GM23248 (cell line): ENCODE measurements at regions not wholly inside any gene's neighbourhood (a gene's known extent, or its start where the extent isn't known, plus 50 kb on each side); places are given as distances from the start of the nearest gene placed in this dataset.
"Not testable (repeated sequence)": the region's sequence is repeated elsewhere in the genome, so short reads cannot be mapped to it uniquely, and the experiment has no call there.

ENCODE experiments used
- DNase-seq: peaks from one replicate; pipeline ENCODE4 v3.0.0-alpha.2; 2015
- H2AFZ ChIP-seq: fragments of 200-600 bp; sonication (generic); 2 replicates; pipeline ENCODE4 v1.6.1; 2016; ENCODE audit warnings: antibody characterized with exemption
- H3F3A ChIP-seq: fragments of 200-600 bp; sonication (generic); 2 replicates; pipeline ENCODE4 v1.6.1; 2016; ENCODE audit warnings: mild to moderate bottlenecking, antibody characterized with exemption, mixed run types; ENCODE audit not compliant: insufficient read depth
- H3K27ac ChIP-seq: fragments of 200-600 bp; sonication (generic); 2 replicates; pipeline ENCODE4 v1.5.1; 2016; ENCODE audit warnings: mild to moderate bottlenecking
- H3K27me3 ChIP-seq: fragments of 200-600 bp; sonication (generic); replicated peaks from 2 replicates; pipeline ENCODE4 v1.6.1; 2016; ENCODE audit warnings: mild to moderate bottlenecking; ENCODE audit not compliant: insufficient read depth
- H3K36me3 ChIP-seq: fragments of 200-600 bp; sonication (generic); 2 replicates; pipeline ENCODE4 v1.6.1; 2016; ENCODE audit warnings: low read depth, mild to moderate bottlenecking
- H3K4me1 ChIP-seq: fragments of 200-600 bp; sonication (generic); 2 replicates; pipeline ENCODE4 v1.6.1; 2016; ENCODE audit warnings: mild to moderate bottlenecking; ENCODE audit not compliant: insufficient read depth
- H3K4me2 ChIP-seq: fragments of 200-600 bp; sonication (generic); one replicate; pipeline ENCODE4 v1.6.1; 2016; ENCODE audit warnings: mild to moderate bottlenecking; ENCODE audit not compliant: unreplicated experiment
- H3K4me3 ChIP-seq: fragments of 200-600 bp; sonication (generic); 2 replicates; pipeline ENCODE4 v1.5.1; 2016; ENCODE audit warnings: mild to moderate bottlenecking
- H3K79me2 ChIP-seq: fragments of 200-600 bp; sonication (generic); 2 replicates; pipeline ENCODE4 v1.6.1; 2016; ENCODE audit warnings: mild to moderate bottlenecking; ENCODE audit not compliant: insufficient read depth
- H3K9ac ChIP-seq: fragments of 200-600 bp; sonication (generic); 2 replicates; pipeline ENCODE4 v1.6.1; 2016; ENCODE audit warnings: mild to moderate bottlenecking
- H3K9me2 ChIP-seq: fragments of 200-600 bp; sonication (generic); 2 replicates; pipeline ENCODE4 v1.6.1; 2016; ENCODE audit warnings: mixed run types, mild to moderate bottlenecking, moderate library complexity; ENCODE audit not compliant: insufficient read depth
- H3K9me3 ChIP-seq: fragments of 200-600 bp; sonication (generic); one replicate; pipeline ENCODE4 v1.6.1; 2017; ENCODE audit warnings: low read depth
- H4K20me1 ChIP-seq: fragments of 200-600 bp; sonication (generic); 2 replicates; pipeline ENCODE4 v1.6.0; 2016; ENCODE audit not compliant: insufficient read depth
- EZH2 ChIP-seq: fragments of 200-600 bp; sonication (generic); IDR thresholded peaks from 2 replicates; pipeline ENCODE4 v1.6.1; 2018; ENCODE audit warnings: antibody characterized with exemption, mild to moderate bottlenecking; ENCODE audit not compliant: insufficient read depth, poor library complexity, severe bottlenecking
- EZH2phosphoT487 ChIP-seq: fragments of 200-600 bp; sonication (generic); IDR thresholded peaks from 2 replicates; pipeline ENCODE4 v1.6.1; 2018; ENCODE audit warnings: antibody characterized with exemption, moderate library complexity, mild to moderate bottlenecking, low read depth; ENCODE audit not compliant: insufficient read depth
- WGBS, 2 experiments: methylation state at CpG; one replicate each; pipeline ENCODE4 v1.1.6; 2015 to 2017; ENCODE audit warnings: low lambda C conversion rate in 2 of 2, low coverage in 1 of 2; ENCODE audit errors: missing lambda C conversion rate in 2 of 2; 5-methylcytosine and 5-hydroxymethylcytosine counted together
- in situ Hi-C: fragments of 300-500 bp; cut with MboI; formaldehyde crosslinking; loops from 2 replicates; pipeline ENCODE4 v1.15.0; 2020

DNA sequence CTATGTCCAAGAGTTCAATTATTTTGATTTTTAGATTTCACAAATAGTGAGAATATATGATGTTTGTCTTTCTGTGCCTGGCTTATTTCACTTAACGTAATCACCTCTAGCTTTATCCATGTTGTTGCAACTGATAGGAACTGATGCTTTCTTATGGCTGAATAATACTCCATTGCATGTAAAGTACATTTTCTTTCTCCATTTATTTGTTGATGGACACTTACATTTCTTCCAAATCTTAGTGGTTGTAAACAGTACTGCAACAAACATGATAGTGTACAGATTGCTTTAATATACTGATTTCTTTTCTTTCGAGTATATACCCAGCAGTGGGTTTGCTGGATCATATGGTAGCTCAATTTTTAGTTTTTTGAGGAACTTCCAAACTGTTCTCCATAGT lies 600.6 kb upstream of the SEMA6D start:
- no peak overlapping the region for H3K9ac ChIP-seq
- no peak overlapping the region for H3K4me2 ChIP-seq
- H3F3A ChIP-seq = no peaks in the 10 kb centered on the region
- no peak overlapping the region for H3K27ac ChIP-seq
- no peaks in the 10 kb centered on the region for H3K27me3 ChIP-seq
- no peak overlapping the region for H3K4me3 ChIP-seq
- TF ChIP-seq EZH2 (no peak), EZH2phosphoT487 (no peak)
- H3K4me1 ChIP-seq = no peaks in the 10 kb centered on the region
- no peaks in the 10 kb centered on the region for H3K36me3 ChIP-seq
- H3K9me2 ChIP-seq = no peaks in the 10 kb centered on the region
- H3K9me3 ChIP-seq = no peaks in the 10 kb centered on the region
- H4K20me1 ChIP-seq = no peaks in the 10 kb centered on the region
- in situ Hi-C loops = no loop called here
- no peak for DNase-seq
- WGBS, 2 experiments = 14 to 24% methylated on average over 2 of the region's 2 CpGs
- H2AFZ ChIP-seq = no peak overlapping the region
- H3K79me2 ChIP-seq = no peaks in the 10 kb centered on the region

- no peaks in the 10 kb centered on the region for H4K20me1 ChIP-seq
- no peak for TF ChIP-seq EZH2
- no peak for TF ChIP-seq EZH2phosphoT487
- H3F3A ChIP-seq = no peaks in the 10 kb centered on the region
- H3K4me3 ChIP-seq = no peak overlapping the region
- no peaks in the 10 kb centered on the region for H3K79me2 ChIP-seq
- H3K27ac ChIP-seq = no peak overlapping the region
- no peak overlapping the region for H3K4me2 ChIP-seq
- H2AFZ ChIP-seq = no peak overlapping the region
- no peaks in the 10 kb centered on the region for H3K9me2 ChIP-seq
- in situ Hi-C loops = no loop called here
- no peaks in the 10 kb centered on the region for H3K27me3 ChIP-seq
- DNase-seq = no peak
- H3K9me3 ChIP-seq = no peaks in the 10 kb centered on the region
- no peaks in the 10 kb centered on the region for H3K36me3 ChIP-seq
- H3K9ac ChIP-seq = no peak overlapping the region
- no peaks in the 10 kb centered on the region for H3K4me1 ChIP-seq
These were observed 598.0 kb upstream of the SEMA6D start for GRCh38 chr15:47119349-47119748.

DNA sequence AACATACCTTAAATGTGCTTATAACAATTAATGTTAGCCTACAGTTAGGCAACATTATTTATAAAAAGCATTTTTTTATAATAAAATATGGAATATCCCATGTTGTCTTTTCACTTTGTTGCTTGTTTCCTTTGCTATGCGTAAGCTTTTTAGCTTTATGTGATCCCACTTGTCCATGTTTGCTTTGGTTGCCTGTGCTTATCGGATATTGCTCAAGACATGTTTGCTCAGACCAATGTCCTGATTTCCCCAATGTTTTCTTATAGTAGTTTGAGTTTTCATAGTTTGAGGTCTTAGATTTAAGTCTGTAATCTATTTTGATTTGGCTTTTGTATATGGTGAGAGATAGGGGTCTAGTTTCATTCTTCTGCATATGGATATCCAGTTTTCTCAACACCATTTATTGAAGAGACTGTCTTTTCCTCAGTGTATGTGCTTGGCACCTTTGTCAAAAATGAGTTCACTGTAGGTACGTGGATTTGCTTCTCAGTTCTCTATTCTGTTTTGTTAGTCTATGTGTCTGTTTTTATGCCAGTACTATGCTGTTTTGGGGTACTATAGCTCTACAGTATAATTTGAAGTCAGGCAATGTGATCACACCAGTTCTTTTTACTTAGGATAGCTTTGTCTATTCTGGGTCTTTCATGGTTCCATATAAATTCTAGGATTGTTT lies 592.7 kb upstream of the SEMA6D start:
- no peak overlapping the region for H3K9ac ChIP-seq
- H3K9me3 ChIP-seq = no peaks in the 10 kb centered on the region
- H3K79me2 ChIP-seq = no peaks in the 10 kb centered on the region
- WGBS, 2 experiments = 44 to 46% methylated on average over 3 of the region's 3 CpGs
- H3K4me1 ChIP-seq = no peaks in the 10 kb centered on the region
- no peak overlapping the region for H3K27ac ChIP-seq
- H3K9me2 ChIP-seq = no peaks in the 10 kb centered on the region
- no peak overlapping the region for H2AFZ ChIP-seq
- no peaks in the 10 kb centered on the region for H4K20me1 ChIP-seq
- H3F3A ChIP-seq = no peaks in the 10 kb centered on the region
- no peak overlapping the region for H3K4me3 ChIP-seq
- no peak overlapping the region for H3K4me2 ChIP-seq
- H3K36me3 ChIP-seq = no peaks in the 10 kb centered on the region
- no peaks in the 10 kb centered on the region for H3K27me3 ChIP-seq
- in situ Hi-C loops = no loop called here
- DNase-seq = no peak
- TF ChIP-seq EZH2 (no peak), EZH2phosphoT487 (no peak)

GRCh38 chr15:47129033-47129432 lies 588.3 kb upstream of the SEMA6D start:
- TF ChIP-seq EZH2phosphoT487 (no peak), EZH2 (no peak)
- no peaks in the 10 kb centered on the region for H3F3A ChIP-seq
- H3K27ac ChIP-seq = no peak overlapping the region
- H3K4me1 ChIP-seq = no peaks in the 10 kb centered on the region
- no peaks in the 10 kb centered on the region for H3K27me3 ChIP-seq
- H3K9me2 ChIP-seq = no peaks in the 10 kb centered on the region
- no peak overlapping the region for H3K4me2 ChIP-seq
- H3K36me3 ChIP-seq = no peaks in the 10 kb centered on the region
- no peak overlapping the region for H3K9ac ChIP-seq
- 8% methylated on average over 3 of the region's 3 CpGs for WGBS, 2 experiments
- no peaks in the 10 kb centered on the region for H3K79me2 ChIP-seq
- in situ Hi-C loops = no loop called here
- no peaks in the 10 kb centered on the region for H3K9me3 ChIP-seq
- no peak overlapping the region for H2AFZ ChIP-seq
- H4K20me1 ChIP-seq = no peaks in the 10 kb centered on the region
- no peak overlapping the region for H3K4me3 ChIP-seq
- no peak for DNase-seq

- H3K36me3 ChIP-seq, H3K79me2 ChIP-seq, H3K9me3 ChIP-seq, H3F3A ChIP-seq, H3K4me1 ChIP-seq, H4K20me1 ChIP-seq, in situ Hi-C loops, H3K27ac ChIP-seq, H3K27me3 ChIP-seq, H3K4me3 ChIP-seq, H3K4me2 ChIP-seq, DNase-seq, H2AFZ ChIP-seq, H3K9ac ChIP-seq, H3K9me2 ChIP-seq: not testable (repeated sequence)
- 50 to 80% methylated on average over 1 to 7 of the region's 7 CpGs for WGBS, 2 experiments
These were observed 585.9 kb upstream of the SEMA6D start for GRCh38 chr15:47131450-47131849.
